GM12878 (cell line): ENCODE measurements at regions not wholly inside any gene's neighbourhood (a gene's known extent, or its start where the extent isn't known, plus 50 kb on each side); places are given as distances from the start of the nearest gene placed in this dataset.

Source experiments
- ATAC-seq: fragments of 200-7000 bp; cut with Tn5 transposase; 3 replicates; pipeline ENCODE4 v1.9.1; 2020; ENCODE audit warnings: mild to moderate bottlenecking, moderate library complexity
- BruUV-seq: library from RNA; stranded (reverse); fragments of 400-500 nt; replicated peaks from 2 replicates; lab custom pipeline; 2021; lab: Mats Ljungman, UMichigan
- CTCF ChIA-PET: fragments of 300-600 bp; sonication (Branson Sonifier 250); formaldehyde crosslinking; extraction: SDS; loops from one replicate; lab custom pipeline; 2021; ENCODE audit warnings: inconsistent platforms; lab: Yijun Ruan, JAX
- POLR2A ChIA-PET: fragments of 350-600 bp; formaldehyde crosslinking; extraction: SDS; loops from one replicate; lab custom pipeline; 2021; ENCODE audit warnings: inconsistent platforms; lab: Charles Lee
- RAD21 ChIA-PET: fragments of 300-600 bp; sonication (Branson Sonifier 250); formaldehyde crosslinking; loops from one replicate; lab custom pipeline; 2023; ENCODE audit warnings: antibody characterized with exemption; ENCODE audit not compliant: unreplicated experiment; lab: Charles Lee
- SMC1A ChIA-PET: fragments of 300-600 bp; sonication (Branson Sonifier 250); formaldehyde crosslinking; loops from one replicate; lab custom pipeline; 2023; ENCODE audit not compliant: unreplicated experiment, uncharacterized antibody; lab: Charles Lee
- DNase-seq: peaks from one replicate; pipeline ENCODE4 v3.0.0-alpha.2; 2011; ENCODE audit warnings: low read depth, low spot score
- FAIRE-seq: peaks from 3 replicates; lab custom pipeline; 2011; peaks lifted over from hg19 to GRCh38; lab: Jason Lieb, UNC
- H2AFZ ChIP-seq: 2 replicates; pipeline ENCODE4 v1.6.0; 2011; ENCODE audit warnings: low read depth, low read length, control low read depth; ENCODE audit not compliant: control insufficient read depth
- H3K27ac ChIP-seq: 2 replicates; pipeline ENCODE4 v1.5.1; 2011; ENCODE audit warnings: control low read depth; ENCODE audit not compliant: control insufficient read depth, insufficient read depth
- H3K27me3 ChIP-seq, 2 experiments: replicated peaks in 1 of 2; 2 replicates each; pipeline versions ENCODE4 v1.6.0 to v1.6.1; 2011; ENCODE audit warnings: low read length in 1 of 2; ENCODE audit not compliant: control insufficient read depth in 2 of 2, insufficient read depth in 2 of 2
- H3K36me3 ChIP-seq, 2 experiments: 2 replicates each; pipeline ENCODE4 v1.5.1; 2011; ENCODE audit warnings: low read length in 1 of 2; ENCODE audit not compliant: control insufficient read depth in 2 of 2, insufficient read depth in 2 of 2
- H3K4me1 ChIP-seq: 2 replicates; pipeline ENCODE4 v1.6.1; 2011; ENCODE audit warnings: mild to moderate bottlenecking, low read length, moderate library complexity, mixed read lengths; ENCODE audit not compliant: control insufficient read depth, insufficient read depth
- H3K4me2 ChIP-seq: 2 replicates; pipeline ENCODE4 v1.6.0; 2011; ENCODE audit warnings: control low read depth; ENCODE audit not compliant: control insufficient read depth, insufficient read depth
- H3K4me3 ChIP-seq: fragments of 200-600 bp; sonication (generic); 2 replicates; pipeline ENCODE4 v1.5.1; 2016
- H3K79me2 ChIP-seq: 2 replicates; pipeline ENCODE4 v1.6.0; 2011; ENCODE audit warnings: low read length; ENCODE audit not compliant: control insufficient read depth, insufficient read depth
- H3K9ac ChIP-seq: 2 replicates; pipeline ENCODE4 v1.8.0; 2011; ENCODE audit warnings: low read length, control low read depth, mixed read lengths; ENCODE audit not compliant: control insufficient read depth, insufficient read depth
- H3K9me3 ChIP-seq: replicated peaks from 3 replicates; pipeline ENCODE4 v1.5.1; 2011; ENCODE audit warnings: mild to moderate bottlenecking, low read length; ENCODE audit not compliant: control insufficient read depth, insufficient read depth
- H4K20me1 ChIP-seq: 2 replicates; pipeline ENCODE4 v1.6.0; 2011; ENCODE audit not compliant: control insufficient read depth, insufficient read depth
- BACH1 ChIP-seq: fragments of 450-650 bp; IDR thresholded peaks from 2 replicates; pipeline ENCODE4 v1.6.1; 2017; ENCODE audit warnings: mild to moderate bottlenecking, borderline replicate concordance
- EGR1 ChIP-seq, 2 experiments: IDR thresholded peaks; 1 replicate in 1 of 2; 2 replicates in 1 of 2; pipeline ENCODE4 v1.6.1; 2011 to 2012; ENCODE audit warnings: low read depth in 2 of 2, low read length in 2 of 2, borderline replicate concordance in 1 of 2, mild to moderate bottlenecking in 1 of 2, moderate library complexity in 1 of 2
- NR2F1 ChIP-seq: fragments of 450-650 bp; conservative IDR thresholded peaks from 2 replicates; pipeline ENCODE4 v1.6.1; 2017; ENCODE audit warnings: mild to moderate bottlenecking
- POLR2A ChIP-seq: IDR thresholded peaks from 2 replicates; pipeline ENCODE4 v1.6.1; 2011; ENCODE audit warnings: low read depth, mild to moderate bottlenecking, low read length
- RB1 ChIP-seq: fragments of 450-650 bp; formaldehyde crosslinking; IDR thresholded peaks from 2 replicates; pipeline ENCODE4 v1.6.1; 2017; ENCODE audit warnings: mild to moderate bottlenecking, borderline replicate concordance
- TAF1 ChIP-seq: IDR thresholded peaks from 2 replicates; pipeline ENCODE4 v1.6.1; 2011; ENCODE audit warnings: mild to moderate bottlenecking, low read depth, low read length, borderline replicate concordance
- ZBED1 ChIP-seq: IDR thresholded peaks from 2 replicates; pipeline ENCODE4 v1.6.1; 2016; ENCODE audit warnings: borderline replicate concordance
- WGBS: methylation state at CpG from one replicate; pipeline ENCODE4 v1.1.6; 2016; ENCODE audit warnings: low lambda C conversion rate; ENCODE audit not compliant: insufficient replicate concordance, insufficient coverage; ENCODE audit errors: missing lambda C conversion rate; 5-methylcytosine and 5-hydroxymethylcytosine counted together
- in situ Hi-C: fragments of 300-500 bp; cut with MboI; formaldehyde crosslinking; loops from 9 replicates; pipeline ENCODE4 v1.14.3; 2018; ENCODE audit warnings: mixed read lengths
- intact Hi-C: fragments of 100-400 bp; cut with micrococcal nuclease; formaldehyde crosslinking; loops from one replicate; pipeline ENCODE4 v1.14.2; 2022; ENCODE audit not compliant: unreplicated experiment

DNA sequence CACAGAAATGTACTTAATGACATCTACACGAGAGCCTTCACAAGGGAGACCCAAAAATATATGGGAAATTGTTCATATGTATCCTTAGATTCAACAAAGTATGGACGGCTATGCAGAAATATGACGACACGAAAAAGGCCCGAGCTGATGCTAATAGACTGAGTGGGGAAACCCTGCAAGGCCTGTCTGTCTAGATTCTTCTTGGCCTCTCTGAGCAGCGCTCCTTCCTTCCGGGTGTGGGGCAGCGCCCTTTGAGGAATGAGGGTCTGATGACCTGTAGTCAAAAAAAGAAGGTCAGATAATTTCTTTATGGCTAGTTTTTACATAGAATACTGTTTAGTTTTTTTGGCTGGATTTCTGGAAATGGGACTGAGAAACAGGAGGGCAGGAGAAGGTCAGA lies 192.8 kb upstream of the AKR1E2 start:
- H3K36me3 ChIP-seq: no peaks in the 10 kb centered on the region
- TF ChIP-seq NR2F1: no peak
- TF ChIP-seq BACH1: no peak
- no peak for TF ChIP-seq POLR2A
- TF ChIP-seq ZBED1: no peak
- no peak for TF ChIP-seq TAF1
- TF ChIP-seq EGR1 (IDR thresholded peaks at IDR 0.05; ENCODE audit: borderline replicate concordance in 1 of 2, low read depth in 2 of 2, low read length in 2 of 2): no peak
- SMC1A ChIA-PET: no interaction called here
- no peak overlapping the region for H3K27ac ChIP-seq
- in situ Hi-C loops (no loop called here), intact Hi-C loops (no loop called here)
- H4K20me1 ChIP-seq: no peaks in the 10 kb centered on the region
- FAIRE-seq (no peak), ATAC-seq (no peak), DNase-seq (no peak)
- H2AFZ ChIP-seq: no peak overlapping the region
- H3K27me3 ChIP-seq: no peaks in the 10 kb centered on the region
- H3K79me2 ChIP-seq: no peaks in the 10 kb centered on the region
- no TSS peak for BruUV-seq
- no peak overlapping the region for H3K4me3 ChIP-seq
- RAD21 ChIA-PET: no interaction called here
- H3K4me1 ChIP-seq: no peaks in the 10 kb centered on the region
- no peak overlapping the region for H3K4me2 ChIP-seq
- POLR2A ChIA-PET: no interaction called here
- H3K9ac ChIP-seq: no peak overlapping the region
- 38% methylated on average over 8 of the region's 8 CpGs for WGBS
- CTCF ChIA-PET: no interaction called here
- H3K9me3 ChIP-seq: no peaks in the 10 kb centered on the region; the same call in 2 of the 3 replicates

DNA sequence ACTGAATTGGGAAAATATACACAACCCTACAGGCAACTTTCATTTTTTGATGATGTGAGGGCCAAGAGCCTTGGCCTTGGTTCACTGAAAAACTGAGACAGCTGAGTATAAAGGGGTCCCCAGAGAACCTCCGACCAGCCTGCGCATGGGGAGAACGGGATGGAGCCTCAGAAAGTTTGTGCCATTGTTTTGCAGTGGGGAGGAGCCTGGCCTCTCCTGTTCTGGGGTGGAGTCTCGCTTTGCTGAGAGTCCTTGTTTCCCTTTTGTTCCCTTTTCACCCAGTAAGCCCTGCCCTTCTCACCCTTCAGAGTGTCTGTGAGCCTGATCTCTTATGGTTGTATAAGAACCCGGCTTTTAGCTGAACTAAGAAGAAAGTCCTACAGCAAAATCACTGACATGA lies 193.2 kb upstream of the AKR1E2 start:
- H3K27me3 ChIP-seq: no peaks in the 10 kb centered on the region
- ChIA-PET CTCF (no interaction called here), RAD21 (no interaction called here), SMC1A (no interaction called here), POLR2A (no interaction called here)
- FAIRE-seq (no peak), ATAC-seq (no peak), DNase-seq (no peak)
- H3K79me2 ChIP-seq: no peaks in the 10 kb centered on the region
- BruUV-seq: no TSS peak
- no peak overlapping the region for H2AFZ ChIP-seq
- WGBS: 25% methylated on average over 5 of the region's 5 CpGs
- H3K4me2 ChIP-seq: no peak overlapping the region
- no peaks in the 10 kb centered on the region for H3K36me3 ChIP-seq
- no peaks in the 10 kb centered on the region for H3K4me1 ChIP-seq
- TF ChIP-seq RB1: no peak
- no peak overlapping the region for H3K9ac ChIP-seq
- in situ Hi-C loops (no loop called here), intact Hi-C loops (no loop called here)
- no peak overlapping the region for H3K4me3 ChIP-seq
- H4K20me1 ChIP-seq: no peaks in the 10 kb centered on the region
- no peaks in the 10 kb centered on the region; the same call in 2 of the 3 replicates for H3K9me3 ChIP-seq
- H3K27ac ChIP-seq: no peak overlapping the region
